Esophagus muscularis mucosa (tissue), 4 donors: ENCODE measurements at regions not wholly inside any gene's neighbourhood (a gene's known extent, or its start where the extent isn't known, plus 50 kb on each side); places are given as distances from the start of the nearest gene placed in this dataset.

Source experiments
- CTCF ChIP-seq, 3 experiments: fragments of 200-600 bp in 2 of 3; fragments of 450-650 bp in 1 of 3; sonication (generic) in 2 of 3; IDR thresholded peaks; one replicate each; pipeline ENCODE4 v1.5.1; 2017 to 2019; ENCODE audit warnings: antibody characterized with exemption in 3 of 3, mild to moderate bottlenecking in 2 of 3, moderate library complexity in 1 of 3
- EP300 ChIP-seq: sonication (generic); formaldehyde crosslinking; IDR thresholded peaks from one replicate; pipeline ENCODE4 v1.6.1; 2017; ENCODE audit warnings: antibody characterized with exemption
- POLR2AphosphoS5 ChIP-seq, 2 donors: sonication (generic); formaldehyde crosslinking; IDR thresholded peaks; one replicate each; pipeline ENCODE4 v1.6.1; 2017; ENCODE audit warnings: antibody characterized with exemption in 2 of 2

GRCh38 chrX:69066021-69066757, 99.1 kb downstream of the PJA1 start:
- TF ChIP-seq EP300, result no peak
- TF ChIP-seq CTCF (IDR thresholded peaks at IDR 0.05), result no peak
- no peak for TF ChIP-seq POLR2AphosphoS5 (IDR thresholded peaks at IDR 0.05)
